ENCODE measurements at regions not wholly inside any gene's neighbourhood (a gene's known extent, or its start where the extent isn't known, plus 50 kb on each side); places are given as distances from the start of the nearest gene placed in this dataset.

DNA sequence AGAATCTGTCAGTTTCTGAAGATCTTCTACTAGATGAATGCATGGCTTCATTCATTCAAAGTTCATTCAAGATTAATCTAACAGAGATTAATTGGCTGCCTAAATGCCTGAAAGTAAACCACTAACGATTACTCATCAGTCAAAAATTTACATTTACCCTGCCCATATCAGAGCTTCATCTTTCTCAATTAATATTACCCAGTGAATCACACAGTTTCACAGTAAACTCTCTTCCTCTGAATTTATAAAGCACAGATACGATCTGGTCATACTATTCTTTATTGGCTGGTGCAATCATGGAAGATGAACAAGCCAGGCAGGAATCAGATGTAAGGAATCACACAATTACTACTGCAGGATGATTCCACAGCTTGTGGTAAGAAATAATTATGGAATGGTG lies 377.7 kb downstream of the SLC16A7 start:
- no peak overlapping the region for H2BK15ac ChIP-seq (replicated peaks; ENCODE audit: low read depth)
- H3K9ac ChIP-seq (ENCODE audit: low read length) = no peak overlapping the region
- no peaks in the 10 kb centered on the region for H3K27me3 ChIP-seq (ENCODE audit: insufficient read depth, low read length, poor library complexity)
- no peaks in the 10 kb centered on the region for H3K4me1 ChIP-seq (ENCODE audit: control insufficient read depth, low read depth, low read length)
- no peak overlapping the region for H2BK120ac ChIP-seq (ENCODE audit: low read depth, low read length)
- H4K5ac ChIP-seq (ENCODE audit: low read length) = no peak overlapping the region
- H3K4me2 ChIP-seq (ENCODE audit: low read length) = no peak overlapping the region
- H3K56ac ChIP-seq (ENCODE audit: low read length) = no peak overlapping the region
- no peak overlapping the region for H3K4me3 ChIP-seq (ENCODE audit: low read length)
- peak; percentile 2 for DNase-seq
- H3K79me2 ChIP-seq (ENCODE audit: control insufficient read depth, insufficient read depth, low read length) = no peaks in the 10 kb centered on the region
- no peak overlapping the region for H3K27ac ChIP-seq (ENCODE audit: low read depth, low read length)
- no peak overlapping the region for H2AK5ac ChIP-seq (ENCODE audit: low read length)
- no CpG with 5 or more reads among the region's 2 CpGs for whole genome bisulfite sequencing (ENCODE audit: extremely low coverage, insufficient coverage, low lambda C conversion rate)
- H3K36me3 ChIP-seq (ENCODE audit: control insufficient read depth, insufficient read depth, low read length) = no peaks in the 10 kb centered on the region
- no peak overlapping the region for H3K4ac ChIP-seq (ENCODE audit: low read depth, low read length)
- no peak overlapping the region for H4K8ac ChIP-seq (ENCODE audit: low read depth, low read length)
- H3K23ac ChIP-seq (ENCODE audit: low read length) = no peak overlapping the region
- H3K18ac ChIP-seq (ENCODE audit: low read length) = no peak overlapping the region
- no peaks in the 10 kb centered on the region for H3K79me1 ChIP-seq (ENCODE audit: low read length)
- H2BK5ac ChIP-seq (ENCODE audit: low read length) = no peak overlapping the region

DNA sequence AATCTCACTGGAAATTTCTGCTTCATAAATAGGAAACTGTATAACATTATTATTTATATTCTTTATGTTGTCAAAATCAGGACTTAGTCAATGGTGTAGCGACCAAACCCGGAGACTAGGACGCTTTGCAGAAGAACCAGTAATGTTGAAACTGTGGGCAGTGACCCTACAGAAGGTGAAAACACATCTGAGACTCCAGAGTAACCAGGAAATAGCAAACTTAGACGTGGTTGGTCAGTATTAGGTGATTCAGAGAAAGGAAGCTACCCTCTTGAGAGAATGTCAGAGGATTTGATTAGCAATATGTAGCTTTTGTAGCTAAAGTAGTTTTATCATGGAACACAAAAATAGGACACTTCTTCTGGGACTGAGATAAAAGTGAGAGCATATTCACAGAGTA lies 381.9 kb downstream of the SLC16A7 start:
- no peak overlapping the region for H3K9ac ChIP-seq (ENCODE audit: low read length)
- H2BK15ac ChIP-seq (replicated peaks; ENCODE audit: low read depth) = no peak overlapping the region
- no peaks in the 10 kb centered on the region for H3K79me1 ChIP-seq (ENCODE audit: low read length)
- H2BK5ac ChIP-seq (ENCODE audit: low read length) = no peak overlapping the region
- H3K4me1 ChIP-seq (ENCODE audit: control insufficient read depth, low read depth, low read length) = no peaks in the 10 kb centered on the region
- H4K8ac ChIP-seq (ENCODE audit: low read depth, low read length) = no peak overlapping the region
- H2AK5ac ChIP-seq (ENCODE audit: low read length) = no peak overlapping the region
- H2BK120ac ChIP-seq (ENCODE audit: low read depth, low read length) = no peak overlapping the region
- no peaks in the 10 kb centered on the region for H3K36me3 ChIP-seq (ENCODE audit: control insufficient read depth, insufficient read depth, low read length)
- H3K56ac ChIP-seq (ENCODE audit: low read length) = no peak overlapping the region
- H3K18ac ChIP-seq (ENCODE audit: low read length) = no peak overlapping the region
- H3K4me2 ChIP-seq (ENCODE audit: low read length) = no peak overlapping the region
- no peak overlapping the region for H4K5ac ChIP-seq (ENCODE audit: low read length)
- H3K4ac ChIP-seq (ENCODE audit: low read depth, low read length) = no peak overlapping the region
- WGBS (ENCODE audit: extremely low coverage, insufficient coverage, low lambda C conversion rate) = no CpG with 5 or more reads among the region's 4 CpGs
- H3K27ac ChIP-seq (ENCODE audit: low read depth, low read length) = no peak overlapping the region
- H3K23ac ChIP-seq (ENCODE audit: low read length) = no peak overlapping the region
- DNase-seq = no peak
- H3K79me2 ChIP-seq (ENCODE audit: control insufficient read depth, insufficient read depth, low read length) = no peaks in the 10 kb centered on the region
- H3K27me3 ChIP-seq (ENCODE audit: insufficient read depth, low read length, poor library complexity) = no peaks in the 10 kb centered on the region
- H3K4me3 ChIP-seq (ENCODE audit: low read length) = no peak overlapping the region

DNA sequence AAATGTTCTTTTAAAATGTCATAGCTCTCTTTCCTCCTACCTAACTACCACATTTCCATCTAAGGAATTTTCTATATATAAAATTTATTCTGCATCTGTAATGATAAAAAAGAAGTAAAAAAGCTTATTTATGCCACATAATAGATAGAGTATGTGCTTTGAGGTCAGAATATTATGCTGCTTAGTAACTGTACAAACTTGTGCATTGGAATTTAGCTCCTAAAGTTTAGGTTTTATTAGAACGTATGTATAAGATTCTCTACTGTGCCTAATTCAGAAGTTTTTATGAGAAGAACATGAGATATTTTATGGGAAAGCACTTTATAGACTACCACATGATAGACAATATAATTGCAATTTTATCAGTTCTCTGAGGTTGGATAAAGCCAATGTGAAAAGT lies 384.6 kb downstream of the SLC16A7 start:
- H3K4me3 ChIP-seq (ENCODE audit: low read length) = no peak overlapping the region
- no peaks in the 10 kb centered on the region for H3K27me3 ChIP-seq (ENCODE audit: insufficient read depth, low read length, poor library complexity)
- no peak overlapping the region for H3K18ac ChIP-seq (ENCODE audit: low read length)
- no peak overlapping the region for H3K9ac ChIP-seq (ENCODE audit: low read length)
- H3K27ac ChIP-seq (ENCODE audit: low read depth, low read length) = no peak overlapping the region
- no peak for DNase-seq
- no peak overlapping the region for H2BK15ac ChIP-seq (replicated peaks; ENCODE audit: low read depth)
- no peaks in the 10 kb centered on the region for H3K79me1 ChIP-seq (ENCODE audit: low read length)
- H4K8ac ChIP-seq (ENCODE audit: low read depth, low read length) = no peak overlapping the region
- H3K4ac ChIP-seq (ENCODE audit: low read depth, low read length) = no peak overlapping the region
- WGBS (ENCODE audit: extremely low coverage, insufficient coverage, low lambda C conversion rate) = no CpG with 5 or more reads among the region's 1 CpG
- H2BK120ac ChIP-seq (ENCODE audit: low read depth, low read length) = no peak overlapping the region
- H3K4me2 ChIP-seq (ENCODE audit: low read length) = no peak overlapping the region
- no peak overlapping the region for H3K56ac ChIP-seq (ENCODE audit: low read length)
- H3K79me2 ChIP-seq (ENCODE audit: control insufficient read depth, insufficient read depth, low read length) = no peaks in the 10 kb centered on the region
- no peak overlapping the region for H3K23ac ChIP-seq (ENCODE audit: low read length)
- no peaks in the 10 kb centered on the region for H3K36me3 ChIP-seq (ENCODE audit: control insufficient read depth, insufficient read depth, low read length)
- H3K4me1 ChIP-seq (ENCODE audit: control insufficient read depth, low read depth, low read length) = no peaks in the 10 kb centered on the region
- H4K5ac ChIP-seq (ENCODE audit: low read length) = no peak overlapping the region
- H2AK5ac ChIP-seq (ENCODE audit: low read length) = no peak overlapping the region
- H2BK5ac ChIP-seq (ENCODE audit: low read length) = no peak overlapping the region

DNA sequence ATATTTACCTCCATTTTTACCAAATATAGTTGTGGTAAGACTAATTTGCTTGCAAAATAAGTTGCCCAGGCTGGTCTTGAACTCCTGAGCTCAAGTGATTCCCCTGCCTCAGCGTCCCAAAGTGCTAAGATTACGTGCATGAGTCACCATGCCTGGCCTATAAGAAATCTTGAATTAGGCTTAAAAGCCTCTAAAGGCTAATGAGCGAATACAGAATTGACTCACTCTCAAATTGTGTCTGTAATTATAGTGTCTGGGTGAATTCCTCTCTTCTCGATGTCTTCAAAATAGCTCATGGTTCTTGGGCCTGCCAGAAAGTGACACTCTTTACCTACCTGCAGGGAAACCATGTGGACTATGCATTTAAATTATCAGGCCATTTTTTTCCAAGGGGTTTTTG lies 403.5 kb downstream of the SLC16A7 start:
- DNase-seq = no peak
- Histone ChIP-seq H4K5ac (ENCODE audit: low read length) (no peak overlapping the region), H3K4me2 (ENCODE audit: low read length) (no peak overlapping the region), H3K27ac (ENCODE audit: low read depth, low read length) (no peak overlapping the region), H3K4me1 (ENCODE audit: control insufficient read depth, low read depth, low read length) (no peaks in the 10 kb centered on the region), H2BK15ac (replicated peaks; ENCODE audit: low read depth) (no peak overlapping the region), H3K9ac (ENCODE audit: low read length) (no peak overlapping the region), H3K27me3 (ENCODE audit: insufficient read depth, low read length, poor library complexity) (no peaks in the 10 kb centered on the region), H2BK120ac (ENCODE audit: low read depth, low read length) (no peak overlapping the region), H4K8ac (ENCODE audit: low read depth, low read length) (no peak overlapping the region), H2AK5ac (ENCODE audit: low read length) (no peak overlapping the region), H2BK5ac (ENCODE audit: low read length) (no peak overlapping the region), H3K23ac (ENCODE audit: low read length) (no peak overlapping the region), H3K4ac (ENCODE audit: low read depth, low read length) (no peak overlapping the region), H3K36me3 (ENCODE audit: control insufficient read depth, insufficient read depth, low read length) (no peaks in the 10 kb centered on the region), H3K4me3 (ENCODE audit: low read length) (no peak overlapping the region), H3K18ac (ENCODE audit: low read length) (no peak overlapping the region), H3K56ac (ENCODE audit: low read length) (no peak overlapping the region), H3K79me1 (ENCODE audit: low read length) (no peaks in the 10 kb centered on the region), H3K79me2 (ENCODE audit: control insufficient read depth, insufficient read depth, low read length) (no peaks in the 10 kb centered on the region)
- WGBS (ENCODE audit: extremely low coverage, insufficient coverage, low lambda C conversion rate) = no CpG with 5 or more reads among the region's 4 CpGs

DNA sequence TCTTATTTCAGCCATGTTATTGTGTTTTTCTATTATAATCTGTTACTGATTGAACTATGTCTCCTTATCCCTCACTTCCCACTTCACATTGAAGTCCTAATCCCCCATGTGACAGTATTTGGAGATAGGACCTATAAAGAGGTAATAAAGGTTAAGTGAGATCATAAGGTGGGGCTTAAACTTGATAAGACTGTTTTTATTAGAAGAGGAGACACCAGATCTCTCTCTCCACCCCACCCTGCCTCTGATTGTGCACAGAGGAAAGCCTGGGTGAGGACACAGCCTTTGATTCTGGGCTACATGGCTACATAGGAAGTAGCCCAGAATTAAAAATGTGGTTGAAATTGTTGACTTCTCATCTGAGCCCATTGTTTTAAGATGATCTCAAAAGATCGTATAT lies 414.7 kb downstream of the SLC16A7 start:
- Histone ChIP-seq H4K5ac (ENCODE audit: low read length) (no peak overlapping the region), H3K27me3 (ENCODE audit: insufficient read depth, low read length, poor library complexity) (no peaks in the 10 kb centered on the region), H3K36me3 (ENCODE audit: control insufficient read depth, insufficient read depth, low read length) (no peaks in the 10 kb centered on the region), H3K27ac (ENCODE audit: low read depth, low read length) (no peak overlapping the region), H3K79me1 (ENCODE audit: low read length) (no peaks in the 10 kb centered on the region), H3K4me1 (ENCODE audit: control insufficient read depth, low read depth, low read length) (no peaks in the 10 kb centered on the region), H3K79me2 (ENCODE audit: control insufficient read depth, insufficient read depth, low read length) (no peaks in the 10 kb centered on the region), H3K18ac (ENCODE audit: low read length) (no peak overlapping the region), H3K23ac (ENCODE audit: low read length) (no peak overlapping the region), H4K8ac (ENCODE audit: low read depth, low read length) (no peak overlapping the region), H3K4ac (ENCODE audit: low read depth, low read length) (no peak overlapping the region), H2AK5ac (ENCODE audit: low read length) (no peak overlapping the region), H3K56ac (ENCODE audit: low read length) (no peak overlapping the region), H2BK5ac (ENCODE audit: low read length) (no peak overlapping the region), H3K4me3 (ENCODE audit: low read length) (no peak overlapping the region), H3K4me2 (ENCODE audit: low read length) (no peak overlapping the region), H2BK15ac (replicated peaks; ENCODE audit: low read depth) (no peak overlapping the region), H3K9ac (ENCODE audit: low read length) (no peak overlapping the region), H2BK120ac (ENCODE audit: low read depth, low read length) (no peak overlapping the region)
- WGBS (ENCODE audit: extremely low coverage, insufficient coverage, low lambda C conversion rate) = no CpG with 5 or more reads among the region's 1 CpG
- DNase-seq = peak; percentile 17

DNA sequence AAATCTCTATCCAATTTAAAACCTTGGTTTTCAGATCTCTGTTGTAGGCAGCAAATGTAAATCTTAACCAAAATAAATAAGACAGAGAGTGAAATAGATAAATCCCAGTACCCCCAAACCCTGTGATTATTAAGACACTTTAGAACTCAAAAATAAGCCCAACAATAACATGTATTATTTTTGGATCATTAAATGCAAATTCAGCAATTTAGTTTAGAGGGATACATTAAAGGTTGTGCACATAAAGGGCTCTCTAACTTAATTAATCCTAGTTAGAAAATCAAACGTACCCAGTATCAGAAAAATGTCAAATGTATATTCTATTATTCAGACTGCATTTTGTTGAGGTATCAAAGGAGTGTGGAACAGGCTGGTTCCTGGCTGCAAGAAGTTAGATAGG lies 416.8 kb downstream of the SLC16A7 start:
- no CpG with 5 or more reads among the region's 1 CpG for WGBS (ENCODE audit: extremely low coverage, insufficient coverage, low lambda C conversion rate)
- Histone ChIP-seq H3K27ac (ENCODE audit: low read depth, low read length) (no peak overlapping the region), H3K79me2 (ENCODE audit: control insufficient read depth, insufficient read depth, low read length) (no peaks in the 10 kb centered on the region)

More for the DNA sequence above, 416.8 kb downstream of the SLC16A7 start:
- H2BK120ac ChIP-seq (ENCODE audit: low read depth, low read length) = no peak overlapping the region
- no peak overlapping the region for H4K8ac ChIP-seq (ENCODE audit: low read depth, low read length)
- no peak overlapping the region for H2BK15ac ChIP-seq (replicated peaks; ENCODE audit: low read depth)
- H2AK5ac ChIP-seq (ENCODE audit: low read length) = no peak overlapping the region
- no peak overlapping the region for H3K4me3 ChIP-seq (ENCODE audit: low read length)
- no peak overlapping the region for H3K4ac ChIP-seq (ENCODE audit: low read depth, low read length)
- H4K5ac ChIP-seq (ENCODE audit: low read length) = no peak overlapping the region
- H3K23ac ChIP-seq (ENCODE audit: low read length) = no peak overlapping the region
- no peaks in the 10 kb centered on the region for H3K4me1 ChIP-seq (ENCODE audit: control insufficient read depth, low read depth, low read length)
- no peaks in the 10 kb centered on the region for H3K27me3 ChIP-seq (ENCODE audit: insufficient read depth, low read length, poor library complexity)
- no peaks in the 10 kb centered on the region for H3K36me3 ChIP-seq (ENCODE audit: control insufficient read depth, insufficient read depth, low read length)
- H2BK5ac ChIP-seq (ENCODE audit: low read length) = no peak overlapping the region
- no peak overlapping the region for H3K18ac ChIP-seq (ENCODE audit: low read length)
- H3K79me1 ChIP-seq (ENCODE audit: low read length) = no peaks in the 10 kb centered on the region
- DNase-seq = no peak
- H3K56ac ChIP-seq (ENCODE audit: low read length) = no peak overlapping the region
- no peak overlapping the region for H3K9ac ChIP-seq (ENCODE audit: low read length)
- H3K4me2 ChIP-seq (ENCODE audit: low read length) = no peak overlapping the region
